GM12891 (cell line): ENCODE measurements at regions not wholly inside any gene's neighbourhood (a gene's known extent, or its start where the extent isn't known, plus 50 kb on each side); places are given as distances from the start of the nearest gene placed in this dataset.

ENCODE experiments used
- POLR2A ChIP-seq: IDR thresholded peaks from 2 replicates; pipeline ENCODE4 v1.6.1; 2011; ENCODE audit warnings: low read depth, low read length, control low read depth
- POLR2AphosphoS5 ChIP-seq: IDR thresholded peaks from 2 replicates; pipeline ENCODE4 v1.6.1; 2011; ENCODE audit warnings: low read depth, low read length, control low read depth

- TF ChIP-seq POLR2A = no peak
- TF ChIP-seq POLR2AphosphoS5 = no peak
Measured at GRCh38 chr11:134913999-134914590, 502.1 kb upstream of the B3GAT1 start.
